Fibroblast of lung (primary cell): ENCODE measurements at regions not wholly inside any gene's neighbourhood (a gene's known extent, or its start where the extent isn't known, plus 50 kb on each side); places are given as distances from the start of the nearest gene placed in this dataset.

Source experiments
- CTCF ChIP-seq, 2 donors: IDR thresholded peaks in 1 of 2; conservative IDR thresholded peaks in 1 of 2; 1 replicate in 1 of 2; 2 replicates in 1 of 2; pipeline ENCODE4 v1.5.1; 2011 to 2012; ENCODE audit warnings: low read length in 2 of 2, control low read depth in 1 of 2, inconsistent platforms in 1 of 2, low read depth in 1 of 2, mild to moderate bottlenecking in 1 of 2
- EZH2 ChIP-seq: IDR thresholded peaks from 2 replicates; pipeline ENCODE4 v1.5.1; 2012; ENCODE audit warnings: low read length, control low read depth, mild to moderate bottlenecking; ENCODE audit errors: missing control alignments

GRCh38 chr13:80559944-80560343, 219.0 kb upstream of the SPRY2 start:
- TF ChIP-seq CTCF (conservative IDR thresholded peaks at IDR 0.05 in 1 of 2, IDR thresholded peaks at IDR 0.05 in 1 of 2; ENCODE audit: low read depth in 1 of 2, low read length in 2 of 2) (no peak), EZH2 (no peak)
